GM12891 (cell line): ENCODE measurements at regions not wholly inside any gene's neighbourhood (a gene's known extent, or its start where the extent isn't known, plus 50 kb on each side); places are given as distances from the start of the nearest gene placed in this dataset.

Source experiments
- DNase-seq: peaks from one replicate; pipeline ENCODE4 v3.0.0; 2011; ENCODE audit warnings: low spot score; ENCODE audit not compliant: insufficient read length
- FAIRE-seq: peaks from 2 replicates; lab custom pipeline; 2011; peaks lifted over from hg19 to GRCh38; lab: Jason Lieb, UNC
- PAX5 ChIP-seq: IDR thresholded peaks from 2 replicates; pipeline ENCODE4 v1.6.1; 2011; ENCODE audit warnings: low read length, moderate library complexity, mild to moderate bottlenecking; ENCODE audit not compliant: insufficient read depth, severe bottlenecking
- POLR2A ChIP-seq: IDR thresholded peaks from 2 replicates; pipeline ENCODE4 v1.6.1; 2011; ENCODE audit warnings: low read depth, low read length, control low read depth
- POLR2AphosphoS5 ChIP-seq: IDR thresholded peaks from 2 replicates; pipeline ENCODE4 v1.6.1; 2011; ENCODE audit warnings: low read depth, low read length, control low read depth
- POU2F2 ChIP-seq: IDR thresholded peaks from 2 replicates; pipeline ENCODE4 v1.6.1; 2011; ENCODE audit warnings: low read depth, mild to moderate bottlenecking, control low read depth, low read length, moderate library complexity
- SPI1 ChIP-seq: IDR thresholded peaks from 2 replicates; pipeline ENCODE4 v1.6.1; 2011; ENCODE audit warnings: low read depth, low read length, control low read depth
- TAF1 ChIP-seq: IDR thresholded peaks from 2 replicates; pipeline ENCODE4 v1.6.1; 2011; ENCODE audit warnings: low read depth, low read length, control low read depth

DNA sequence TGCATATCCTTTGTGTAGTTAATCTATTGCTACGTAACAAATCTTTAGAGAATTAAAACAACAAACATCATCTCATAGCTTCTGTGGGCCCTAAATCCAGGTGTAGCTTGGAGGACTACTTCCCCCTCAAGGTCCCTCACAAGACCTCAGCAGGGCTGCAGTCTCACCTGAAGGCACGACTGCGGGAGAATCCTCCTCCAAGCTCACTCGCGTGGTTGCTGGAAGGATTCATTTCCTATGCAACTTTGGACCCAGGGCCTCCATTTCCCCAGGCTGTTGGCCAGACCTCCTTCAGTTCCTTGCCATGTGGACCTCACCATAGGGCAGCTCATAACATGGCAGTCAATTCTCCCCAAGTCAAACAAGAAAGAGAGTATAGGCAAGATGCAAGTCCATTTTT is 140.4 kb downstream of the OAT start:
- TF ChIP-seq POLR2A = no peak
- no peak for TF ChIP-seq POLR2AphosphoS5
- TF ChIP-seq POU2F2 = no peak
- TF ChIP-seq PAX5 = no peak
- no peak for TF ChIP-seq TAF1
- no peak for TF ChIP-seq SPI1
- FAIRE-seq (no peak), DNase-seq (no peak)

DNA sequence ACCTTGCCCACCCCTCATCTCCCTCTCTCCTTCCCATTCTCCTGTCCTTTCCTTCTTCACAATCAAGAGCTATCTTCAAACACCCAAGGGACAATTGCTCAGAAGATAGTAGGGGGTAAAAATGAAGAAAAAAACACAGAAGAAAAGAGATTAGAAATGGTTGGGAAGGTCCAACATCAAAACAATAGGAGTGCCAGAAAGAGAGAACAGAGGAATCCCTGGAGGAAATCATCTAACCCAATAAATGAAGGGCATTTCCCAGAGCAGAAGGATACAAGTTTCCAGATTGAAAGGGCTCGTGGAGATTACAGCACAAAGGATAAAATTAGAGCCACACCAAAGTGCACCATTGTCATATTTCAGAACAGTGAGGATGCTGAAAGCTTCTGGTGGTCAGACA is 145.6 kb downstream of the OAT start:
- DNase-seq (no peak), FAIRE-seq (no peak)
- TF ChIP-seq PAX5 (no peak), SPI1 (no peak), POLR2AphosphoS5 (no peak), POU2F2 (no peak), POLR2A (no peak)

DNA sequence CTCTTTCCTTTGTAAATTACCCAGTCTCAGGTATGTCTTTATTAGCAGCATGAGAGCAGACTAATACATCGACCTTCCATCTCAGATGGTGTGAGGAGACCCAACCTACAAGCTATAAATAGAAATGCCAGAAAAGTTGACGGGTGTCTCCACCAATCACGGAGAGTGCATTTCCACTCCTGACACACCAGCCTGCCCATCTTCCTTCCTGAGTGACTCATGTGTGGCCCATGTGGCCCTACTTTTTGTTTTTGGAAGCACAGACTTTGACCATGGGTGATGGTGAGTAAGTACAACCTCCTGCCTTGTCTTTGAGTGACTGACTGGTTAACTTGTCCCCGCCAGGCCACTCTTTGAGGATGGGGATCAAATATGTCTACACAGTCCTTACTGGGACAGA is 147.0 kb downstream of the OAT start:
- no peak for TF ChIP-seq SPI1
- no peak for TF ChIP-seq TAF1
- TF ChIP-seq POLR2A = no peak
- no peak for TF ChIP-seq PAX5
- no peak for TF ChIP-seq POLR2AphosphoS5
- TF ChIP-seq POU2F2 = no peak
- no peak for FAIRE-seq
- DNase-seq = no peak

DNA sequence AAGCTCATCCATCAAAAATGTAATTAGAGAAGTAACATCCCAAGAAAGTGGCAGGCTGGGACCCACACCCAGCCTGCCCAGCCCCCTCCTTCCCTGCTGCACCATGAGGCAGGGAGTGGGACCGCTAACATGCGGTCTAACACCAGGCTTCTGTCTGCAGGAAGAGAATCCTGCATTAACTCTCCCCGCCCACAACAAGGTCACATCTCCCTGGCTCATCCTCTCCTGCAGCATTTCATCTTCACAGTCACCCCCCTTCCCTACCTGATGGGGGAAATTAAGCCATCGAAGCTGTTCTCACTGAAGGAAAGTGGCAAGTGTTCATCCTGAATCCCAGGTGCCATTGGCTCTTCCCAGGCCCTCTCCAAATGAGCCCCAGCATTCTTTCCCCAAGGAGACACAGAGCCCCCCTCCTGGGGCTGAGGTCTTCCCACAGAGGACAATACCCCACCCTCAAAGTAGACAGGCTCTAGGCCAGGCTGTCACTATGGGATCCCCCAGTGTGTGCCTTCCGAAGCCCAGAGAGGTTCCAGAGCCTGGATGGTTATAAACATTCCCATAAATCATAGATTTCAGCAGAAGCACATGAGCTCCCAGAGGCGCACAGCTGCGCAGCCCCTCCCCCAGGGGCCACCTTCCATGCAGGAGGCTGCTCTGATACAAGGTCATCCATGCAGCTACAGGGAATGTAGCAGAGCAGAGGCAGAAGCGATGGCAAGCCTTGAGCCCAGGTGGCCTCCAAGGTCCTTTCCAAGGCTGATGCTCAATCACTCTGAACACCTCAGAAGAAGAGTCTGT is 148.0 kb downstream of the OAT start:
- TF ChIP-seq SPI1 = no peak
- TF ChIP-seq POU2F2 = no peak
- no peak for TF ChIP-seq POLR2A
- no peak for TF ChIP-seq TAF1
- no peak for TF ChIP-seq POLR2AphosphoS5
- no peak for TF ChIP-seq PAX5
- DNase-seq (no peak), FAIRE-seq (no peak)

DNA sequence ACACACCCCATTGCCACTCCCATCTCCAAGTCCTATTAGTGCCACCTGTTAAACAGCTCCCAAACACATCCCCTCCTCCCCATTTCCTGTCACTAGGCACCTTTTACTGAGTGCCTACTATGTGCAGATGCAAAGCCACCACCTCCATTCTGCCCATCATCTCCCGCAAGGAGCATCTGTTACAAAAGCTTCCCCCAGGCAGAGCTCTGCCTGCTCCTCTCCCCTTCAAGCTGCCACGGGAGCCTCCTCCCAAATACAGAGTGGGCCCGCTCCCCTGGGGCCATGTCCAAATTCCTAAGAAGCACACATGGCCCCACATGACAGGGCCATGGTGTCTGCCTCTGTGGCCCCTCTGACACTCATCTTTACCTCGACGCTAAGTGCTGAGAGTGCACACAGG is 149.7 kb downstream of the OAT start:
- FAIRE-seq (no peak), DNase-seq (no peak)
- TF ChIP-seq SPI1 = no peak
- no peak for TF ChIP-seq POLR2AphosphoS5
- TF ChIP-seq PAX5 = no peak
- no peak for TF ChIP-seq POU2F2
- no peak for TF ChIP-seq POLR2A
- no peak for TF ChIP-seq TAF1

DNA sequence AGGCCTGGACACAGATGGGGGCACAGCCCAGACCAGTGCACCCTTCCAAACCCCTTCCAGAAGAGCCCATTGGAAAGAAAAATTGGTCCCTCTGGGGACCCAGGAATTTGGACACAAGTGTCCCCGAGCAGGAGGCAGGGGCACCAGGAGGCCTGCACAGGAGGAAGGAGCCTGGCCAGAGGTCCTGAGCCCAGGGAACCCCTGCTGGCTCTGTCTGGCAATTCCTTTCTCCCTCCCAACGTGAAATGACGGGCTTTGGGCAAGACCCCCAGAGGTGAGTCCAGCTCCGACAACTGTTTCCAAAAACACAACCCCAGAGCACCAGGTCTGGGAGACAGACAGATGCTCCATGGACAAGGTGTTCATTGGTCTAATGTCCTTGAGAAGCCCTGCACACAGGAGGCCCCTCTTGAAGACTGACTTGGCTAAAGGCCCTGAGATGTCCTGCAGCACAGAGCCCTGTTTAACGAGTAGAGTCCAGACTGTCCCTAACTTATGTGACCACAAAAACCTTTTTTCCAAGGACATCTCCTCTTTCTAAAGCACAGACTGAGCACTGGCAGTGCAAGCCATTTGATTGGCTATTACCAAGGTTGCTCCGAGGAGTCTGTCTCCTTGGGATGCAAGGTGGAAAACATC is 150.7 kb downstream of the OAT start:
- TF ChIP-seq POLR2A = no peak
- no peak for TF ChIP-seq SPI1
- no peak for TF ChIP-seq POU2F2
- TF ChIP-seq TAF1 = no peak
- TF ChIP-seq POLR2AphosphoS5 = no peak
- TF ChIP-seq PAX5 = no peak
- DNase-seq = no peak
- FAIRE-seq = no peak

DNA sequence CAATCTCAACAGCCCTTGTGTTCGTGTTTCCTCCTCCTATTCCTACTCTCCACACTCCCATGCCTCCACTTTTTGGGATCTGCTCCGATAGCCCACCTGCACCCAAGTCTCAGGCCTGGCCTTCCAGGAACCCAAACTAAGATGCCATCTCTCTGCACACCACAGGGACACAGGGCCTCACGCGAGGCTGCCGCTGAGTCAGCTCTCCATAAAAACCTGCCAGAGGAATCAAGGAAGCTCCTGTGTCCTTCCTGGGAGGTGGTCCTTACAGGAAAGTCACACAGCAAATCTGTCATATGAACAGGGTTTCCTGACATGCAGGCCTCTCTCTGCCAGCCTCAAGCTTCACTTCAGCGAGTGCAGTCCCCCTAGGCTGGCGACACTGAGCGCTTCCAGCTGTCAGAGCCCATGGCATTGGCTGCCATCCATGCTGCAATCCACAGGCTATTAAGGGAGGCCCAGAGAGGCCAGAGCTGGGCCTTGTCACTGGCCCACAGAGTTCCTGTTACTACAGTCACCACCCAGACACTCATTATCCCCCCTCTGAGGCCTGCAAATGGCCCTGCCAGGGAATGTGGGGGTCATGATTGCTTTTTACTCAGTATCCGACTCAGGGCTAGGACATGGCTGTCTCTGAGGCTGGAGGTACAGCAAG is 151.4 kb downstream of the OAT start:
- TF ChIP-seq SPI1 (no peak), POLR2AphosphoS5 (no peak), POU2F2 (no peak), POLR2A (no peak), TAF1 (no peak), PAX5 (no peak)
- DNase-seq = no peak
- no peak for FAIRE-seq

DNA sequence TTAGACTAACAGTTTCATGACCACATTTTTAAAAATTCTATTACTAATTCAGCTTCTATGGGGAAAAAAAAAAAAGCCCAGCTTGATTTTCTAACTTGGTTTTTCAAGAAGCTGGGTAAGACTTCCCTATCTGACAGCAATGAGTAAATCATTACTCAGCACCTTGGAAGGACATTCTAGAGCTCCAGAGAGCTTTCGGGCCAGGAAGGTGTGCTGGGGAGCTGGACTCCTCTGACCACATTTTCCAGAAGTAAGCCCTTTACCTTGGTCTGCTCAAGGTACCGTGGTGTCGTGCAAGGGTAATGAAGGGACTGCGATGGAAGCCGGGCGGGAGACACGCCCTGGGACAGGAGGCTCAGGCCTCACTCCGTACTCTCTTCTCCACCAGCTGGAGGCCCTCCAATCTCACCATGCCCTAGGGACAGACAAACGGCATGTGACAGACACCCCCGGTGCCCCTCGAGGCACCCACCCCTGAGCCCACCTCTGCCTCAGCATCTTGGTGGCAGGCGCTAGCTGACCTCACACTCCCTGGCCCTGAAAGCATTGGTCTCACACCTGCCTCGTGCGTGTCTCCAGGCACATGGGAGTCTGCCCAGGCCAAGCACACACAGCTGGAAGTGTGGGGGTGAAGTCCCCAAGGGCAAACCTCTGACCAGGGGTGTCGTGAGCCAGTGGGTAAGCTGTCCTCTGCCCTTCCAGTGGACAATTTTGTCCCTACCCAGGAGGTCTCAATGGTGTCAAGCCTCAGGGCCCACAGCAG is 152.1 kb downstream of the OAT start:
- TF ChIP-seq POLR2AphosphoS5 = no peak
- no peak for TF ChIP-seq POU2F2
- no peak for TF ChIP-seq SPI1
- no peak for TF ChIP-seq POLR2A
- DNase-seq (no peak), FAIRE-seq (no peak)

DNA sequence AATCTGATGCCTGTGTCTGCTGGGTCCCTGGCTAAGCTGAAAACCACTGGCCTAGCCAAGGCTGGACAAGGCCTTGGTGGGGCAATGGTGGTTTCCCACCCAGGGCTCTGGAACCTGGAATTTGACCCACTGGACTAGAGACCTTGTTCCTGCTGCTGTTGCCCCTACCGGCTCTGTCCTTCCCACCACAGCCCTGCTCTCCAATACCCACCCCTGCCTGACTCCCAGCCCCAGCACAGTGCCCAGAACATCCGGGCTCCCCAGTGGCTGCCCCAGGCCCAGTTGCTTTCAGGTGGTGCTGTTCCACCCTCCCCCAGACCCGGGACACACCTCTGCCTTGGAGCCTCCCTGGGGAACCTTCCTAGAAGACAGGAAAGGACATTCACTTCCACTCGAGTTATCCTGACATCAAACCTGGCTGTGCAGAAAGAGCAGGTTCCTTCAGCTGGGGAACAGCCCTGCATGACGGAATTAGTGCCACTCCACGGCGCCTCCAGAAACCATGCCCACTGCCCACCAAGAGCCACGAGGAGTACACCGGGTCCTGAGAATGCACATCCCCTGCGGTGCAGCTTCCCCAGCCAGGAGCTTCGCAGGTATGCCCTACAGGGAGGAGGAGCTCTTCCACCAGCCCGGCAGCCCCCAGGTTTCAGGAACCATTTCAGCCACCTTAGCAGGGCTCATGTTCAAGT is 152.8 kb downstream of the OAT start:
- DNase-seq (no peak), FAIRE-seq (no peak)
- no peak for TF ChIP-seq POLR2A
- TF ChIP-seq PAX5 = no peak
- no peak for TF ChIP-seq POLR2AphosphoS5
